ENCODE measurements at regions not wholly inside any gene's neighbourhood (a gene's known extent, or its start where the extent isn't known, plus 50 kb on each side); places are given as distances from the start of the nearest gene placed in this dataset.

- no peak for TF ChIP-seq CTCF (IDR thresholded peaks at IDR 0.05)
- no peak for TF ChIP-seq POLR2A (IDR thresholded peaks at IDR 0.05)
- TF ChIP-seq EP300 (IDR thresholded peaks at IDR 0.05; ENCODE audit: low read depth), result no peak
- TF ChIP-seq POLR2AphosphoS5 (IDR thresholded peaks at IDR 0.05), result no peak
Measured at GRCh38 chr11:134598368-134598767, 186.3 kb upstream of the B3GAT1 start.
